Activated naive CD8-positive, alpha-beta T cell treated with anti-CD3 and anti-CD28 coated beads, Interleukin-2, amount 10 ng/mL, durations not matched to agents 7 days and 5 days (primary cell): ENCODE measurements at regions not wholly inside any gene's neighbourhood (a gene's known extent, or its start where the extent isn't known, plus 50 kb on each side); places are given as distances from the start of the nearest gene placed in this dataset.
"Not testable (repeated sequence)": the region's sequence is repeated elsewhere in the genome, so short reads cannot be mapped to it uniquely, and the experiment has no call there.

ENCODE experiments used
- ATAC-seq: fragments of 150-1000 bp; cut with Tn5 transposase; one replicate; pipeline ENCODE4 v1.10.0; 2021; ENCODE audit warnings: low read depth, moderate library complexity
- POLR2A ChIA-PET: fragments of 350-600 bp; sonication (Branson Sonifier 250); formaldehyde crosslinking; loops from one replicate; lab custom pipeline; 2021; ENCODE audit warnings: antibody characterized with exemption; lab: Charles Lee
- DNase-seq: peaks from one replicate; pipeline ENCODE4 v3.0.0; 2021
- H3K27ac Mint-ChIP-seq: one replicate; pipeline ENCODE4 v1.8.0; 2022; ENCODE audit warnings: mild to moderate bottlenecking, mixed read lengths
- H3K27me3 Mint-ChIP-seq: one replicate; pipeline ENCODE4 v1.8.0; 2022; ENCODE audit warnings: mild to moderate bottlenecking, moderate library complexity, mixed read lengths
- H3K36me3 Mint-ChIP-seq: one replicate; pipeline ENCODE4 v1.8.0; 2021; ENCODE audit warnings: mild to moderate bottlenecking, mixed read lengths
- H3K4me1 Mint-ChIP-seq: one replicate; pipeline ENCODE4 v1.8.0; 2021; ENCODE audit warnings: mixed read lengths
- H3K4me3 Mint-ChIP-seq: one replicate; pipeline ENCODE4 v1.8.0; 2022; ENCODE audit warnings: mild to moderate bottlenecking, moderate library complexity, mixed read lengths
- H3K9me3 Mint-ChIP-seq: one replicate; pipeline ENCODE4 v1.8.0; 2021; ENCODE audit warnings: mixed read lengths

- not testable (repeated sequence) for DNase-seq, H3K4me1 Mint-ChIP-seq, ATAC-seq
Measured at GRCh38 chr9:34855016-34855415, 103.1 kb upstream of the PHF24 start.

GRCh38 chr9:34830068-34830467 is 120.1 kb upstream of the CCL21 start:
- Mint-ChIP-seq H3K27me3 (peaks cover 6% of the 10 kb centered on the region), H3K4me1 (no peaks in the 10 kb centered on the region), H3K4me3 (no peak overlapping the region), H3K9me3 (no peaks in the 10 kb centered on the region), H3K36me3 (no peaks in the 10 kb centered on the region), H3K27ac (no peak overlapping the region)
- POLR2A ChIA-PET, result no interaction called here
- DNase-seq (no peak), ATAC-seq (no peak)

More at GRCh38 chr9:34855016-34855415, 103.1 kb upstream of the PHF24 start:
- H3K9me3 Mint-ChIP-seq, H3K4me3 Mint-ChIP-seq, H3K27me3 Mint-ChIP-seq, H3K36me3 Mint-ChIP-seq, POLR2A ChIA-PET, H3K27ac Mint-ChIP-seq: not testable (repeated sequence)

- H3K4me1 Mint-ChIP-seq, result no peaks in the 10 kb centered on the region
- DNase-seq (no peak), ATAC-seq (no peak)
- H3K27me3 Mint-ChIP-seq, result peaks cover 6% of the 10 kb centered on the region
- no peaks in the 10 kb centered on the region for H3K9me3 Mint-ChIP-seq
- H3K4me3 Mint-ChIP-seq, result no peak overlapping the region
- H3K27ac Mint-ChIP-seq, result no peak overlapping the region
- POLR2A ChIA-PET, result no interaction called here
- no peaks in the 10 kb centered on the region for H3K36me3 Mint-ChIP-seq
Measured at GRCh38 chr9:34826999-34827538, 117.1 kb upstream of the CCL21 start.

GRCh38 chr9:34825775-34826174 is 115.8 kb upstream of the CCL21 start:
- Mint-ChIP-seq H3K27me3 (peaks cover 6% of the 10 kb centered on the region), H3K9me3 (no peaks in the 10 kb centered on the region), H3K4me1 (no peaks in the 10 kb centered on the region), H3K27ac (no peak overlapping the region), H3K4me3 (no peak overlapping the region), H3K36me3 (no peaks in the 10 kb centered on the region)
- ATAC-seq (no peak), DNase-seq (no peak)
- POLR2A ChIA-PET, result no interaction called here

- ATAC-seq, result no peak
- Mint-ChIP-seq H3K4me1 (no peaks in the 10 kb centered on the region), H3K27ac (no peak overlapping the region), H3K27me3 (peaks cover 2% of the 10 kb centered on the region), H3K36me3 (no peaks in the 10 kb centered on the region), H3K9me3 (peaks cover 1% of the 10 kb centered on the region), H3K4me3 (no peak overlapping the region)
- DNase-seq, result no peak
- POLR2A ChIA-PET, result no interaction called here
Measured at GRCh38 chr9:34823778-34824177, 113.8 kb upstream of the CCL21 start.

GRCh38 chr9:34810187-34810524 is 100.2 kb upstream of the CCL21 start:
- ATAC-seq, result no peak
- no peak for DNase-seq
- Mint-ChIP-seq H3K4me1 (no peaks in the 10 kb centered on the region), H3K4me3 (no peak overlapping the region), H3K36me3 (no peaks in the 10 kb centered on the region), H3K27me3 (peaks cover 49% of the 10 kb centered on the region), H3K9me3 (peaks cover 8% of the 10 kb centered on the region), H3K27ac (no peak overlapping the region)
- POLR2A ChIA-PET, result no interaction called here

GRCh38 chr9:34809504-34810186 is 99.7 kb upstream of the CCL21 start:
- DNase-seq, result no peak
- no peak for ATAC-seq
- peak overlapping the region; percentile 3 for H3K4me3 Mint-ChIP-seq
- POLR2A ChIA-PET, result no interaction called here
- H3K4me1 Mint-ChIP-seq, result no peaks in the 10 kb centered on the region
- H3K36me3 Mint-ChIP-seq, result no peaks in the 10 kb centered on the region
- H3K27ac Mint-ChIP-seq, result no peak overlapping the region
- peaks cover 49% of the 10 kb centered on the region for H3K27me3 Mint-ChIP-seq
- H3K9me3 Mint-ChIP-seq, result peaks cover 8% of the 10 kb centered on the region

GRCh38 chr9:34802916-34803315 is 93.0 kb upstream of the CCL21 start:
- H3K27me3 Mint-ChIP-seq, result peaks cover 15% of the 10 kb centered on the region
- POLR2A ChIA-PET, result no interaction called here
- ATAC-seq (no peak), DNase-seq (no peak)
- no peak overlapping the region for H3K27ac Mint-ChIP-seq
- H3K36me3 Mint-ChIP-seq, result no peaks in the 10 kb centered on the region
- H3K9me3 Mint-ChIP-seq, result peaks cover 4% of the 10 kb centered on the region
- no peak overlapping the region for H3K4me3 Mint-ChIP-seq
- H3K4me1 Mint-ChIP-seq, result no peaks in the 10 kb centered on the region

GRCh38 chr9:34797367-34797766 is 87.4 kb upstream of the CCL21 start:
- Mint-ChIP-seq H3K4me1 (no peaks in the 10 kb centered on the region), H3K4me3 (no peak overlapping the region), H3K27ac (no peak overlapping the region), H3K27me3 (peaks cover 43% of the 10 kb centered on the region), H3K36me3 (no peaks in the 10 kb centered on the region), H3K9me3 (no peaks in the 10 kb centered on the region)
- POLR2A ChIA-PET, result no interaction called here
- no peak for DNase-seq
- ATAC-seq, result no peak

- peaks cover 43% of the 10 kb centered on the region for H3K27me3 Mint-ChIP-seq
- no peaks in the 10 kb centered on the region for H3K4me1 Mint-ChIP-seq
- no peaks in the 10 kb centered on the region for H3K36me3 Mint-ChIP-seq
- H3K27ac Mint-ChIP-seq, result no peak overlapping the region
- ATAC-seq, result no peak
- H3K9me3 Mint-ChIP-seq, result no peaks in the 10 kb centered on the region
- no peak for DNase-seq
- POLR2A ChIA-PET, result no interaction called here
- no peak overlapping the region for H3K4me3 Mint-ChIP-seq
Measured at GRCh38 chr9:34796924-34797323, 87.0 kb upstream of the CCL21 start.

GRCh38 chr9:34793428-34793827 is 83.5 kb upstream of the CCL21 start:
- Mint-ChIP-seq H3K4me3 (no peak overlapping the region), H3K4me1 (no peaks in the 10 kb centered on the region), H3K27ac (no peak overlapping the region), H3K36me3 (no peaks in the 10 kb centered on the region), H3K9me3 (no peaks in the 10 kb centered on the region), H3K27me3 (peaks cover 50% of the 10 kb centered on the region)
- DNase-seq (no peak), ATAC-seq (no peak)
- POLR2A ChIA-PET, result no interaction called here

- ATAC-seq, result no peak
- no peak for DNase-seq
- H3K4me1 Mint-ChIP-seq, result no peaks in the 10 kb centered on the region
- H3K27ac Mint-ChIP-seq, result no peak overlapping the region
- POLR2A ChIA-PET, result no interaction called here
- H3K27me3 Mint-ChIP-seq, result peaks cover 19% of the 10 kb centered on the region
- no peaks in the 10 kb centered on the region for H3K36me3 Mint-ChIP-seq
- no peaks in the 10 kb centered on the region for H3K9me3 Mint-ChIP-seq
- no peak overlapping the region for H3K4me3 Mint-ChIP-seq
Measured at GRCh38 chr9:34783951-34784487, 74.1 kb upstream of the CCL21 start.

GRCh38 chr9:34782372-34782771 is 72.4 kb upstream of the CCL21 start:
- H3K4me3 Mint-ChIP-seq, result no peak overlapping the region

GRCh38 chr9:34777666-34778065 is 67.7 kb upstream of the CCL21 start:
- no peak for ATAC-seq
- peaks cover 20% of the 10 kb centered on the region for H3K27me3 Mint-ChIP-seq
- DNase-seq, result no peak
- H3K27ac Mint-ChIP-seq, result no peak overlapping the region
- H3K9me3 Mint-ChIP-seq, result peaks cover 2% of the 10 kb centered on the region
- H3K4me1 Mint-ChIP-seq, result no peaks in the 10 kb centered on the region
- POLR2A ChIA-PET, result no interaction called here
- no peaks in the 10 kb centered on the region for H3K36me3 Mint-ChIP-seq
- H3K4me3 Mint-ChIP-seq, result no peak overlapping the region

More at GRCh38 chr9:34782372-34782771, 72.4 kb upstream of the CCL21 start:
- Mint-ChIP-seq H3K27ac (no peak overlapping the region), H3K9me3 (no peaks in the 10 kb centered on the region), H3K36me3 (no peaks in the 10 kb centered on the region), H3K4me1 (no peaks in the 10 kb centered on the region), H3K27me3 (peaks cover 20% of the 10 kb centered on the region)
- ATAC-seq, result no peak
- POLR2A ChIA-PET, result no interaction called here
- no peak for DNase-seq
